Inferior parietal cortex (tissue), 1 donor: ENCODE measurements at regions not wholly inside any gene's neighbourhood (a gene's known extent, or its start where the extent isn't known, plus 50 kb on each side); places are given as distances from the start of the nearest gene placed in this dataset.
A peak's percentile ranks its signal among the peaks of the same experiment; 100 is the strongest.
"Not testable (repeated sequence)": the region's sequence is repeated elsewhere in the genome, so short reads cannot be mapped to it uniquely, and the experiment has no call there.

Experiments used
- DNase-seq: peaks from one replicate; pipeline ENCODE4 v3.0.0-alpha.2; 2016; ENCODE audit errors: extremely low spot score

DNA sequence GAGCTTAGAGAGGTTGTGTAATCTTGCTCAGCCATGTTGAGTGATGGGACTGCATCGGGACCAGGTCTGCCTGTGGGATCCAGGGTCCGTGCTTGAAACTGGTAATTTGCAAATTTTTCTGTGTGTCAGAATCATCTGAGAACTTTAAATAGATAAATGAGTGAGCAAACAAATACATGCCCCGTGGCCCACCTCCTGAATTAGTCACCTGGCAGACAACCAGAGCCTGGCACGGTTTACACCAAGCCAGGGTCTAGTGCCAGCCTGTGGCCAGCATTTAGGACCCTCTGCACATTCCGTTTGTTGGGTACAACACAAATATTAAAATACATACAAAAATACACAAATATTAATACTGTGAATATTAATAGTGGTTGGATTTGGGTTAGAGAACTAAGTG is 90.6 kb upstream of the STOX2 start:
- no peak for DNase-seq

GRCh38 chr4:183816077-183816476 is 89.0 kb upstream of the STOX2 start:
- no peak for DNase-seq

DNA sequence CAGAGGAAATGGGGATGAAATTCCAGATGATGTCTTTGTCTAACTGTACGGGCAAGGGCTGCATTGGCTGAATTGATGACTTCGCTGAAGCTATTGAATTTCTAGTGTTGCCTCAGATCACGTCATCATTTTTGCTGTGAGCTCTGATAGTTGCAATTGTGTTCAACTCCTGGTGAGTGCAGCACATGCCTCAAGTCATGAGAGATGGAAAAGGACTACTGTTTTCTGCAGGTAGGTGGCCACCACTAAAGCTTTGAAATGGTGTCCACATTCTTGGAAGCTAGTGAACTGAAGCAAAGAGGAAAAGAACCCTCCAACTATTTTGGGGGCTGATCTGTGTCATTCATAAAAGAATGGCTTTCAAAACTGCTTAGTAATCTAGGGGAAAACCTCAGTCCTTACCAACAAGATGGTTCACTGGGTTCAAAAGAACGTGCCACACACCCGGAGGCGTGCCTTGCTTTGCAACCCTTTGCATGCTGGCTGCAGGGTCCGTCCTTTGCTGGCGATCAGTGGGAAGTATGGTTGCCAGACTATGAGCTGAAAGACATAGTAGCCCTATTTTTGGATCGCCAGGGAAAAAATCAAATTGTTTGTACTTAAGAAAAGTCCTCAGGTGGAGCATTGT is 88.1 kb upstream of the STOX2 start:
- no peak for DNase-seq

- not testable (repeated sequence) for DNase-seq
Observed at GRCh38 chr4:183818591-183818990, 86.5 kb upstream of the STOX2 start.

- no peak for DNase-seq
Observed at GRCh38 chr4:183821076-183821853, 83.8 kb upstream of the STOX2 start.

DNA sequence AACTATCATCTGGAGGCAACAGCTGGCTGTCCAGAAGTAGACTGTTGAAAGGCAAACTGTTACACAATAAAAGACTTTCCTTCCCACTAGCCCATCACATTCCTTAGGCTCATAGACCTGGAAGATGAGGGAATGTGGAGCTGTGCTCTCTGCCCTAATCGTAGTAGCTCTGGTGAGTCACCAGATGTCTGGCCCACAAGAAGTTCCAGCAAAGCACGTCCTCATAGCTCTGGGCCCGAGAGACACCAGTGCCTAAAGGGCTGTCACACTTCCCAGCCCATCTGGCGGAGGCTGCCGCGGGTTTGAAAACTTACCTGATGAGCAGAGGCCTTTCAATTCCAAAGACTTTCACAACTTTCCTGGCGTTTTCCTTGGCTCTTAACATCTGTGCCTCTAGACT is 81.7 kb upstream of the STOX2 start:
- DNase-seq, result no peak

GRCh38 chr4:183825346-183825745 is 79.8 kb upstream of the STOX2 start:
- DNase-seq, result no peak

GRCh38 chr4:183826461-183826860 is 78.6 kb upstream of the STOX2 start:
- no peak for DNase-seq

- no peak for DNase-seq
Observed at GRCh38 chr4:183828125-183828524, 77.0 kb upstream of the STOX2 start.

GRCh38 chr4:183828839-183829238 is 76.3 kb upstream of the STOX2 start:
- DNase-seq, result no peak

DNA sequence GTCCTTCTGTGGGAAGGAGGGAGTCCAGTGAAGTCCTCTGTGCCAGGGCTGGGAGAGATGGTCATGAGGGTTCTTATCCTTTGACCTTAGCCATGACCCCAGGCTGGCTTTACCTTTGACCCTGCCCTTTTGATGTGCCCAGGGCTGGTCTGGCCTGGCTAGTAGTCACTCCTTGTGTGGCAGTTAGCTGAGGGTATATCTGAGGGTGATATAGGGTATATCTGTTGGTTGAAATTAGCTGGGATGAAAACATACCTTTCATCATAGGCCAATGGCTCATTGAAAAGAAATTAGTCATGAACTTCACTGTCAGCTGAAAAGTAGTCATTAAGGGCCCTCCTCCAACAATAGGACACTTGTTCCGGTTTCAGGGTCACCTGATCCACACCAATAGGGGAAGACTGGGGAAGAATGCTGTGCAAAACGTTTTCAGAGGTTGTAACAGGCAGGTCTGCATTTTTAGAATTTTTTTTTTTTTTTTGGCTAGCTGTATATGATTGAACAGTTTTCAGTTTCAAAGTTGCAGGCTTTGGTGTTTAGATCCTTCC is 74.6 kb upstream of the STOX2 start:
- no peak for DNase-seq

DNA sequence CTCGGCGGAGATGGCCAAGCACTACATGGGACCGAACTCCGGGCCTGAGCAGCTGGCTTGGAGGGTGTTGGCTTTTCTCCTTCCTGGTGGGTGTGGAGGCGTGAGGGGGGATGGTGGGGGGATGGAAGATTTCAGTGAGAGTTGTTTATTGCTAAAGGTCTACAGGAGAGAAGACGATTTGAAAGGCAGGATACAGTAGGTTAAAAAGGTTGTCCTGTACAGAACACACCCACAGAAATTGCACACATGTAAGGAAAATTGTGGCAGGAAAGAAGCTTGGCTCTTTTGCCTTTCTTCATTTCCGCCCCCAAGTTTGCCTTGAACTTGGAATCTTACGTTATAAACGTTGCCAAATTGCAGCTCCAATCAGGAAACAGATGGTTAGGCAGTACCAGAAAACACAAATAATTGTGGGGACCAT is 74.1 kb upstream of the STOX2 start:
- DNase-seq, result no peak

DNA sequence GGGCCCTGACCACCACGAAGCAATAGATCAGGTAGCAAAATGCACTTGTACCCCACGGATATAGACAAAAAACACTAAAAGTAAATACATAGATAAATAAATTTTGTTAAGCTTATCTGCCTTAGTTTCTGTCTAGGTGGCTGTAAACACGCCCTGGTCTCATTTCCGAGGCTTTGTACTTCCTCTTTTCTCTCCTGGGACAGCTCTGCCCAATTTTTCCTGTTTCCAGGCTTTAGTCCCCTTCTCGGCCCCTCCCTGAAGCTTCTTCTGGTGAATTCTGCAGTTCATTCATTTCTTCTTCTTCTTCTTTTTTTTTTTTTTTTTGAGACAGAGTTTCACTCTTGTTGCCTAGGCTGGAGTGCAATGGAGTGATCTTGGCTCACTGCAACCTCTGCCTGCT is 73.4 kb upstream of the STOX2 start:
- DNase-seq, result no peak

- no peak for DNase-seq
Observed at GRCh38 chr4:183832776-183833450, 72.2 kb upstream of the STOX2 start.

DNA sequence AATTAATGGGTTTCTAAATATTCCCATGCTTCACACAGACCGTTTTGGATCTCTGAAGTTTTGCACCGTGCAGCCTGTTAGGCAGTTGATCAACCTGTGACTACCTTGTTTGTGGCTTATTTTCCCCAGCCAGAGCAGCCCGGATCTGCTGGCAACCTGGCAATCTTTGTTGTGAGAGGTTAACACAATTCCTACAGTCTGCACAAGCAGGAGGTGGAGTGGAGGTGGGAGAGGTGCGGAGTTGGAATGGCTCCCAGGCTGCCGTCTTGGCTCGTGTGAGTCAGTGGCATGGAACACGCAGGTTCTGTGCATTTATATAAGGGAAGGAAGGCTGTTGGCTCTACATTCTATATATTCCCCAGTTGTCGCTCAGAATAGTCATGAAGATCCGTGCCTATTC is 70.9 kb upstream of the STOX2 start:
- peak; percentile 46 for DNase-seq

DNA sequence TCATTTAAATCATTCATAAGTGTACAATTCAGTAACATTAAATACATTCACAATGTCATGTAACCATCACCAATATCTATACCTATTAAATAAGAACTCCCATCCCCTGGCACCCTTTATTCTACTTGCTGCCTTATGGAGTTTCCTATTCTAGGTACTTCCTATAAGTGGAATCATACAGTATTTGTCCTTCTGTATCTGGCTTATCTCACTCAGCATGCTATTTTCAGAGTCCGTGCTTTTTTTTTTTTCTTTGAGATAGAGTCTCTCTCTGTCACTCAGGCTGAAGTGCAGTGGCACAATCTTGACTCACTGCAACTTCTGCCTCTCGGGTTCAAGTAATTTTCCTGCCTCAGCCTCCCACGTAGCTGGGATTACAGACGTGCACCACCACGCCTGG is 67.9 kb upstream of the STOX2 start:
- no peak for DNase-seq

- peak; percentile 65 for DNase-seq
Observed at GRCh38 chr4:183838987-183839712, 66.0 kb upstream of the STOX2 start.

GRCh38 chr4:183840311-183840710 is 64.8 kb upstream of the STOX2 start:
- DNase-seq, result peak; percentile 96

GRCh38 chr4:183841001-183841400 is 64.1 kb upstream of the STOX2 start:
- no peak for DNase-seq

DNA sequence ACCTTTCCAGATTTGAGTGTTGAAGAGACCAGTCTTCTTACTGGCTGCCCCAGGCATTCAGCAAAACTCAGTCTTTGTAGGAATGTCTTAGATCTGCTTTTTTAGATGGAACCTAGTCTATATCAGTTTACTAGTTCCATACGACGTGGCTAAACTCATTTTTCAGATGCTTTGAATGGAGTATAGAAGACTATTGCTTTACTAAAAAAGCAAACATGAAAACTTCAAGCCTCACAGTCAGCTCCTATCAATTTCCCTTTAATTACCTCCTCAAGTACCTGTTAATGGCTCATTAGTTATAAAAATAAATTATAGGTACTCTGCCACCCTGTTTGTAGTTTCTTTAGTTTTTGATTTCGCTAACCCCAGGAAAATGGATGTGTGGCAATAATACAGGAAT is 63.0 kb upstream of the STOX2 start:
- DNase-seq, result no peak

DNA sequence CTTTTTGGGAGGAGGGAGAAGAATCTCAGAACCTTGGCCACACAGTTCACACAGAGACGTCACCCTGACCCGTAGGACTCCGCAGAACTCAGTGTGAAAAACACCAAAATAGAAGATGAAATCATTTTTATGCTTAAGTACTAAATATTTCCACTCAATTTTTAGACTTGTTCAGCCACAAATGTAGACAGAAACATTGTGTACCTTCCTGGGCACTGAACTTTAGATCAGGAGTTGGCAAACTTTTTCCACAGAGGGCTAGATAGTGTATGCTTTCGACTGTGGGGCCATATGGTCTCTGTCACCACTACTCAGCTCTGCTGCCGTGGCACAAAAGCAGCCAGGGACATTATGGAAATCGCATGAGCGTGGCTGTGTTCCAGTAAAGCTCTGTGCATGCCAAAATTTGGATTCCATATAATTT is 61.8 kb upstream of the STOX2 start:
- DNase-seq, result no peak

GRCh38 chr4:183846951-183847350 is 58.2 kb upstream of the STOX2 start:
- no peak for DNase-seq
